ENCODE measurements at regions not wholly inside any gene's neighbourhood (a gene's known extent, or its start where the extent isn't known, plus 50 kb on each side); places are given as distances from the start of the nearest gene placed in this dataset.

GRCh38 chr21:15964236-15964855, 234.6 kb downstream of the USP25 start:
- in situ Hi-C loops (cut with MboI; ENCODE audit: low sequenced_read_pairs in 4 of 4) (no loop called here), intact Hi-C loops (cut with DNase I; ENCODE audit: low total_unique reads) (no loop called here)
- ATAC-seq: no peak

GRCh38 chr21:15966231-15966630, 236.4 kb downstream of the USP25 start:
- in situ Hi-C loops (cut with MboI; ENCODE audit: low sequenced_read_pairs in 4 of 4) (no loop called here), intact Hi-C loops (cut with DNase I; ENCODE audit: low total_unique reads) (no loop called here)
- Histone ChIP-seq H3K4me3 (no peak overlapping the region), H3K27me3 (no peaks in the 10 kb centered on the region), H3K4me1 (no peaks in the 10 kb centered on the region), H3K27ac (no peak overlapping the region), H3K36me3 (no peaks in the 10 kb centered on the region), H3K9me3 (no peaks in the 10 kb centered on the region)
- DNase-seq: no peak
- no peak for ATAC-seq
- TF ChIP-seq CTCF (IDR thresholded peaks at IDR 0.05 in 4 of 5, conservative IDR thresholded peaks at IDR 0.05 in 1 of 5) (no peak), POLR2A (IDR thresholded peaks at IDR 0.05) (no peak)

More at GRCh38 chr21:15964236-15964855, 234.6 kb downstream of the USP25 start:
- Histone ChIP-seq H3K4me3 (no peak overlapping the region), H3K27ac (no peak overlapping the region), H3K27me3 (no peaks in the 10 kb centered on the region), H3K9me3 (no peaks in the 10 kb centered on the region), H3K4me1 (no peaks in the 10 kb centered on the region), H3K36me3 (no peaks in the 10 kb centered on the region)
- no peak for DNase-seq
- TF ChIP-seq POLR2A (IDR thresholded peaks at IDR 0.05) (no peak), CTCF (IDR thresholded peaks at IDR 0.05 in 4 of 5, conservative IDR thresholded peaks at IDR 0.05 in 1 of 5) (no peak)

GRCh38 chr21:15966651-15967050, 236.9 kb downstream of the USP25 start:
- ATAC-seq (no peak), DNase-seq (no peak)
- in situ Hi-C loops (cut with MboI; ENCODE audit: low sequenced_read_pairs in 4 of 4) (no loop called here), intact Hi-C loops (cut with DNase I; ENCODE audit: low total_unique reads) (no loop called here)
- Histone ChIP-seq H3K27ac (no peak overlapping the region), H3K27me3 (no peaks in the 10 kb centered on the region), H3K36me3 (no peaks in the 10 kb centered on the region), H3K4me1 (no peaks in the 10 kb centered on the region), H3K9me3 (no peaks in the 10 kb centered on the region), H3K4me3 (no peak overlapping the region)
- TF ChIP-seq POLR2A (IDR thresholded peaks at IDR 0.05) (no peak), CTCF (IDR thresholded peaks at IDR 0.05 in 4 of 5, conservative IDR thresholded peaks at IDR 0.05 in 1 of 5) (no peak)

GRCh38 chr21:15967661-15968060, 237.9 kb downstream of the USP25 start:
- Histone ChIP-seq H3K9me3 (no peaks in the 10 kb centered on the region), H3K4me3 (no peak overlapping the region), H3K27ac (no peak overlapping the region), H3K4me1 (no peaks in the 10 kb centered on the region), H3K36me3 (no peaks in the 10 kb centered on the region), H3K27me3 (no peaks in the 10 kb centered on the region)
- no peak for TF ChIP-seq POLR2A (IDR thresholded peaks at IDR 0.05)
- no peak for TF ChIP-seq CTCF (IDR thresholded peaks at IDR 0.05 in 4 of 5, conservative IDR thresholded peaks at IDR 0.05 in 1 of 5)
- in situ Hi-C loops (cut with MboI; ENCODE audit: low sequenced_read_pairs in 4 of 4): no loop called here
- ATAC-seq (no peak), DNase-seq (no peak)
- intact Hi-C loops (cut with DNase I; ENCODE audit: low total_unique reads): no loop called here

- no peaks in the 10 kb centered on the region for H3K4me1 ChIP-seq
- in situ Hi-C loops (cut with MboI; ENCODE audit: low sequenced_read_pairs in 4 of 4) (no loop called here), intact Hi-C loops (cut with DNase I; ENCODE audit: low total_unique reads) (no loop called here)
- H3K36me3 ChIP-seq: no peaks in the 10 kb centered on the region
- DNase-seq: no peak
- no peak overlapping the region for H3K27ac ChIP-seq
- no peak overlapping the region for H3K4me3 ChIP-seq
- TF ChIP-seq POLR2A (IDR thresholded peaks at IDR 0.05): no peak
- no peak for TF ChIP-seq CTCF (IDR thresholded peaks at IDR 0.05 in 4 of 5, conservative IDR thresholded peaks at IDR 0.05 in 1 of 5)
- no peaks in the 10 kb centered on the region for H3K9me3 ChIP-seq
- H3K27me3 ChIP-seq: no peaks in the 10 kb centered on the region
- no peak for ATAC-seq
These were observed 239.1 kb downstream of the USP25 start for GRCh38 chr21:15968776-15969310.

All from gastrocnemius medialis (tissue), 4 donors.